ENCODE measurements at regions not wholly inside any gene's neighbourhood (a gene's known extent, or its start where the extent isn't known, plus 50 kb on each side); places are given as distances from the start of the nearest gene placed in this dataset.

- TF ChIP-seq CTCF (conservative IDR thresholded peaks at IDR 0.05; ENCODE audit: low read depth, low read length) (no peak), EZH2 (IDR thresholded peaks at IDR 0.05; ENCODE audit: low read length, unreplicated experiment) (no peak), EZH2phosphoT487 (IDR thresholded peaks at IDR 0.05; ENCODE audit: borderline replicate concordance, low read length) (no peak)
These were observed 2677.7 kb downstream of the ARAP2 start for GRCh38 chr4:33566649-33567048.
